H1 (cell line): ENCODE measurements at regions not wholly inside any gene's neighbourhood (a gene's known extent, or its start where the extent isn't known, plus 50 kb on each side); places are given as distances from the start of the nearest gene placed in this dataset.

Experiments
- CTCF ChIA-PET: fragments of 300-600 bp; sonication (Branson Sonifier 250); formaldehyde crosslinking; loops from one replicate; lab custom pipeline; 2021; ENCODE audit not compliant: partially characterized antibody; lab: Charles Lee
- POLR2A ChIA-PET: fragments of 300-600 bp; sonication (Branson Sonifier 250); formaldehyde crosslinking; loops from one replicate; lab custom pipeline; 2021; ENCODE audit warnings: inconsistent platforms; ENCODE audit not compliant: partially characterized antibody; lab: Charles Lee
- DNase-seq, 2 experiments: peaks; one replicate each; pipeline versions ENCODE4 v3.0.0 to v3.0.0-alpha.2; 2010 to 2022; ENCODE audit warnings: low spot score in 2 of 2, low read depth in 1 of 2, mixed read lengths in 1 of 2
- FAIRE-seq: peaks from 2 replicates; lab custom pipeline; 2011; peaks lifted over from hg19 to GRCh38; lab: Jason Lieb, UNC
- H2AFZ ChIP-seq: 2 replicates; pipeline ENCODE4 v1.8.1; 2012; ENCODE audit warnings: low read length, inconsistent platforms
- H2AK5ac ChIP-seq: 2 replicates; pipeline ENCODE4 v1.6.1; 2013; ENCODE audit warnings: low read depth, low read length
- H2BK120ac ChIP-seq: replicated peaks from 2 replicates; pipeline ENCODE3; 2013; ENCODE audit warnings: low read depth, low read length, inconsistent platforms
- H2BK12ac ChIP-seq: 2 replicates; pipeline ENCODE4 v1.6.1; 2013; ENCODE audit warnings: low read depth, low read length
- H2BK15ac ChIP-seq: 2 replicates; pipeline ENCODE4 v1.6.1; 2013; ENCODE audit warnings: low read length
- H2BK20ac ChIP-seq: 2 replicates; pipeline ENCODE4 v1.6.1; 2013; ENCODE audit warnings: low read length
- H2BK5ac ChIP-seq: 2 replicates; pipeline ENCODE4 v1.6.1; 2013; ENCODE audit warnings: low read depth, low read length
- H3K14ac ChIP-seq: 2 replicates; pipeline ENCODE4 v1.6.1; 2013; ENCODE audit warnings: inconsistent platforms; ENCODE audit not compliant: insufficient read length
- H3K18ac ChIP-seq: 2 replicates; pipeline ENCODE4 v1.6.1; 2013; ENCODE audit warnings: low read length; ENCODE audit errors: extremely low read depth
- H3K23ac ChIP-seq: 2 replicates; pipeline ENCODE4 v1.6.1; 2013; ENCODE audit warnings: inconsistent platforms; ENCODE audit not compliant: insufficient read length
- H3K23me2 ChIP-seq: 2 replicates; pipeline ENCODE4 v1.6.1; 2013; ENCODE audit warnings: low read depth, low read length
- H3K27ac ChIP-seq: 2 replicates; pipeline ENCODE4 v1.6.1; 2011; ENCODE audit warnings: low read depth, low read length, inconsistent platforms
- H3K27me3 ChIP-seq, 4 experiments: replicated peaks in 1 of 4; 1 replicate in 1 of 4; 2 replicates in 3 of 4; pipeline versions ENCODE4 v1.6.1 to v1.8.1; 2011 to 2013; ENCODE audit warnings: low read length in 3 of 4, mild to moderate bottlenecking in 3 of 4, inconsistent platforms in 2 of 4, mixed read lengths in 2 of 4, moderate library complexity in 1 of 4; ENCODE audit not compliant: control insufficient read depth in 3 of 4, insufficient read depth in 3 of 4; ENCODE audit errors: extremely low read depth in 1 of 4
- H3K36me3 ChIP-seq, 4 experiments: 2 replicates each; pipeline versions ENCODE4 v1.6.1 to v1.8.1; 2011 to 2013; ENCODE audit warnings: mild to moderate bottlenecking in 4 of 4, low read length in 3 of 4, moderate library complexity in 2 of 4, control low read depth in 1 of 4, inconsistent platforms in 1 of 4; ENCODE audit not compliant: insufficient read depth in 4 of 4, control insufficient read depth in 2 of 4
- H3K4ac ChIP-seq: replicated peaks from 2 replicates; pipeline ENCODE3; 2013; ENCODE audit warnings: low read length, low read depth, mixed read lengths, inconsistent platforms; ENCODE audit not compliant: insufficient read length
- H3K4me1 ChIP-seq, 4 experiments: replicated peaks in 1 of 4; 1 replicate in 1 of 4; 2 replicates in 3 of 4; pipeline versions ENCODE4 v1.6.1 to v1.8.1; 2011 to 2013; ENCODE audit warnings: low read length in 3 of 4, inconsistent platforms in 2 of 4, mixed read lengths in 1 of 4; ENCODE audit not compliant: insufficient read depth in 4 of 4, control insufficient read depth in 3 of 4
- H3K4me2 ChIP-seq, 2 experiments: 2 replicates each; pipeline versions ENCODE4 v1.6.1 to v1.8.1; 2011 to 2013; ENCODE audit warnings: low read depth in 2 of 2, low read length in 2 of 2, control low read depth in 1 of 2, inconsistent platforms in 1 of 2, mild to moderate bottlenecking in 1 of 2; ENCODE audit not compliant: insufficient read depth in 1 of 2
- H3K4me3 ChIP-seq, 4 experiments: fragments of 200-600, 300-600 bp in 1 of 4; sonication (generic), shearing (Covaris generic), sonication (Bioruptor Twin) in 1 of 4; 2 replicates each; pipeline versions ENCODE4 v1.5.1 to v1.8.1; 2011 to 2016; ENCODE audit warnings: low read length in 4 of 4, low read depth in 3 of 4, control low read depth in 2 of 4, inconsistent platforms in 2 of 4, mild to moderate bottlenecking in 2 of 4, mixed read lengths in 1 of 4, moderate library complexity in 1 of 4; ENCODE audit not compliant: insufficient read depth in 2 of 4; ENCODE audit errors: extremely low read depth in 1 of 4
- H3K56ac ChIP-seq: replicated peaks from 2 replicates; pipeline ENCODE3; 2013; ENCODE audit warnings: low read depth, mild to moderate bottlenecking, mixed read lengths, low read length, inconsistent platforms; ENCODE audit not compliant: insufficient read length
- H3K79me1 ChIP-seq: 2 replicates; pipeline ENCODE4 v1.6.1; 2013; ENCODE audit warnings: low read depth, low read length, control low read depth
- H3K79me2 ChIP-seq, 2 experiments: 2 replicates each; pipeline versions ENCODE4 v1.6.1 to v1.8.1; 2012 to 2013; ENCODE audit warnings: low read length in 2 of 2, mild to moderate bottlenecking in 2 of 2, inconsistent platforms in 1 of 2; ENCODE audit not compliant: insufficient read depth in 2 of 2, control insufficient read depth in 1 of 2
- H3K9ac ChIP-seq, 4 experiments: replicated peaks in 1 of 4; 1 replicate in 1 of 4; 2 replicates in 3 of 4; pipeline versions ENCODE4 v1.6.1 to v1.8.1; 2011 to 2013; ENCODE audit warnings: low read depth in 3 of 4, low read length in 3 of 4, control low read depth in 2 of 4, mild to moderate bottlenecking in 2 of 4, moderate library complexity in 2 of 4, inconsistent platforms in 1 of 4; ENCODE audit errors: extremely low read depth in 1 of 4
- H3K9me3 ChIP-seq, 2 experiments: 2 replicates each; pipeline versions ENCODE4 v1.6.1 to v1.8.1; 2012 to 2013; ENCODE audit warnings: mild to moderate bottlenecking in 2 of 2, moderate library complexity in 2 of 2, control low read depth in 1 of 2, inconsistent platforms in 1 of 2, low read depth in 1 of 2, low read length in 1 of 2, mixed read lengths in 1 of 2; ENCODE audit not compliant: insufficient read depth in 2 of 2
- H4K20me1 ChIP-seq, 2 experiments: replicated peaks in 1 of 2; 2 replicates each; pipeline versions ENCODE3 to v1.8.1; 2011 to 2013; ENCODE audit warnings: inconsistent platforms in 2 of 2, low read length in 2 of 2, mild to moderate bottlenecking in 1 of 2; ENCODE audit not compliant: insufficient read depth in 2 of 2, control insufficient read depth in 1 of 2
- H4K5ac ChIP-seq: 2 replicates; pipeline ENCODE4 v1.6.1; 2013; ENCODE audit warnings: low read length, low read depth, mixed read lengths, inconsistent platforms; ENCODE audit not compliant: insufficient read length
- H4K8ac ChIP-seq: 2 replicates; pipeline ENCODE4 v1.8.0; 2013; ENCODE audit warnings: mild to moderate bottlenecking, moderate library complexity, low read length, inconsistent platforms; ENCODE audit not compliant: insufficient read depth; ENCODE audit errors: extremely low read depth
- H4K91ac ChIP-seq: replicated peaks from 2 replicates; pipeline ENCODE3; 2013; ENCODE audit warnings: low read length, mixed read lengths, inconsistent platforms; ENCODE audit not compliant: insufficient read length
- ASH2L ChIP-seq: fragments of 200-600, 300-600 bp; sonication (generic); IDR thresholded peaks from one replicate; pipeline ENCODE4 v1.7.1; 2017; ENCODE audit warnings: low read length
- BACH1 ChIP-seq: IDR thresholded peaks from 2 replicates; pipeline ENCODE4 v1.6.1; 2012; ENCODE audit warnings: low read length, improper control_type of control experiment
- CBX8 ChIP-seq: fragments of 300-800, 300-1000 bp; sonication (generic); IDR thresholded peaks from 2 replicates; pipeline ENCODE4 v1.7.1; 2016; ENCODE audit warnings: low read depth, low read length, borderline replicate concordance
- EZH2 ChIP-seq: fragments of 200-600 bp; sonication (generic); IDR thresholded peaks from 2 replicates; pipeline ENCODE4 v1.7.1; 2012; ENCODE audit warnings: low read depth, mild to moderate bottlenecking, moderate library complexity, low read length, inconsistent platforms; ENCODE audit not compliant: severe bottlenecking
- GABPA ChIP-seq: IDR thresholded peaks from 2 replicates; pipeline ENCODE4 v1.6.1; 2011; ENCODE audit warnings: mild to moderate bottlenecking, low read length, moderate library complexity, borderline replicate concordance; ENCODE audit not compliant: insufficient read depth
- GTF2F1 ChIP-seq: IDR thresholded peaks from 2 replicates; pipeline ENCODE4 v1.6.1; 2012; ENCODE audit warnings: low read depth, low read length, improper control_type of control experiment, borderline replicate concordance
- KDM4A ChIP-seq: IDR thresholded peaks from one replicate; pipeline ENCODE4 v1.7.1; 2012; ENCODE audit warnings: low read depth, mild to moderate bottlenecking, moderate library complexity, low read length, inconsistent platforms; ENCODE audit not compliant: severe bottlenecking
- KDM5A ChIP-seq: fragments of 200-600 bp; IDR thresholded peaks from 2 replicates; pipeline ENCODE4 v1.7.1; 2012; ENCODE audit warnings: mild to moderate bottlenecking, low read length, inconsistent platforms, mixed read lengths
- NRF1 ChIP-seq: IDR thresholded peaks from 2 replicates; pipeline ENCODE4 v1.6.1; 2011; ENCODE audit warnings: mild to moderate bottlenecking, low read depth, low read length, improper control_type of control experiment
- POLR2AphosphoS5 ChIP-seq: IDR thresholded peaks from 2 replicates; pipeline ENCODE4 v1.6.1; 2011; ENCODE audit warnings: low read depth, low read length
- POU5F1 ChIP-seq: IDR thresholded peaks from 2 replicates; pipeline ENCODE4 v1.6.1; 2011; ENCODE audit warnings: low read depth, mild to moderate bottlenecking, low read length, moderate library complexity
- RBBP5 ChIP-seq: IDR thresholded peaks from 2 replicates; pipeline ENCODE4 v1.7.1; 2012; ENCODE audit warnings: low read depth, mild to moderate bottlenecking, inconsistent platforms, low read length, moderate library complexity, borderline replicate concordance
- RFX5 ChIP-seq: IDR thresholded peaks from 2 replicates; pipeline ENCODE4 v1.6.1; 2011; ENCODE audit warnings: low read depth, low read length, improper control_type of control experiment, borderline replicate concordance
- RXRA ChIP-seq: IDR thresholded peaks from 2 replicates; pipeline ENCODE4 v1.6.1; 2011; ENCODE audit warnings: low read depth, mild to moderate bottlenecking, low read length, moderate library complexity; ENCODE audit not compliant: insufficient read depth
- SP2 ChIP-seq: IDR thresholded peaks from 2 replicates; pipeline ENCODE4 v1.6.1; 2012; ENCODE audit warnings: mild to moderate bottlenecking, low read length, inconsistent platforms
- TAF1 ChIP-seq: IDR thresholded peaks from 2 replicates; pipeline ENCODE4 v1.6.1; 2011; ENCODE audit warnings: mild to moderate bottlenecking, low read depth, low read length
- TCF12 ChIP-seq: IDR thresholded peaks from 2 replicates; pipeline ENCODE4 v1.6.1; 2011; ENCODE audit warnings: low read depth, mild to moderate bottlenecking, low read length
- WGBS, 2 experiments: shearing (Covaris generic) in 1 of 2; methylation state at CpG; one replicate each; pipeline versions ENCODE4 v1.1.6 to v1.1.7; 2013 to 2015; ENCODE audit warnings: low lambda C conversion rate in 2 of 2, mixed read lengths in 2 of 2, inconsistent platforms in 1 of 2, low coverage in 1 of 2, missing lambda C conversion rate in 1 of 2; ENCODE audit not compliant: insufficient replicate concordance in 2 of 2, insufficient coverage in 1 of 2, insufficient read length in 1 of 2; ENCODE audit errors: extremely low coverage in 1 of 2, missing lambda C conversion rate in 1 of 2; 5-methylcytosine and 5-hydroxymethylcytosine counted together

- Histone ChIP-seq H3K4me3 (no peak overlapping the region), H3K4ac (no peak overlapping the region), H4K5ac (no peak overlapping the region), H3K27ac (no peak overlapping the region), H3K18ac (no peak overlapping the region), H3K27me3 (no peaks in the 10 kb centered on the region), H4K20me1 (no peaks in the 10 kb centered on the region), H3K23ac (no peak overlapping the region), H2AK5ac (no peak overlapping the region), H3K9ac (no peak overlapping the region), H3K4me1 (no peaks in the 10 kb centered on the region), H2AFZ (no peak overlapping the region), H2BK12ac (no peak overlapping the region), H3K36me3 (no peaks in the 10 kb centered on the region), H2BK5ac (no peak overlapping the region), H3K23me2 (no peaks in the 10 kb centered on the region), H4K8ac (no peak overlapping the region), H3K56ac (no peak overlapping the region), H2BK15ac (no peak overlapping the region), H3K9me3 (no peaks in the 10 kb centered on the region), H3K79me1 (no peaks in the 10 kb centered on the region), H3K14ac (no peak overlapping the region), H2BK120ac (no peak overlapping the region), H4K91ac (no peak overlapping the region), H2BK20ac (no peak overlapping the region), H3K4me2 (no peak overlapping the region), H3K79me2 (no peaks in the 10 kb centered on the region)
- 100% methylated on average over 1 of the region's 1 CpG; no CpG with 5 or more reads in 1 of the 2 experiments for WGBS, 2 experiments
- CTCF ChIA-PET = no interaction called here
- DNase-seq = no peak
- FAIRE-seq = no peak
- POLR2A ChIA-PET = no interaction called here
- TF ChIP-seq TCF12 (no peak), NRF1 (no peak), RFX5 (no peak), ASH2L (no peak), RBBP5 (no peak), KDM4A (no peak), TAF1 (no peak), POU5F1 (no peak), POLR2AphosphoS5 (no peak), RXRA (no peak), KDM5A (no peak), GTF2F1 (no peak), SP2 (no peak), EZH2 (no peak), BACH1 (no peak), GABPA (no peak), CBX8 (no peak)
Measured at GRCh38 chr21:27062443-27062842, 95.6 kb upstream of the ADAMTS5 start.
